Panc1 (cell line): ENCODE measurements at regions not wholly inside any gene's neighbourhood (a gene's known extent, or its start where the extent isn't known, plus 50 kb on each side); places are given as distances from the start of the nearest gene placed in this dataset.

Source experiments
- ATAC-seq: fragments of 200-7000 bp; cut with Tn5 transposase; 2 replicates; pipeline ENCODE4 v1.9.1; 2020; ENCODE audit warnings: mild to moderate bottlenecking, moderate library complexity
- BruUV-seq: library from RNA; stranded (reverse); fragments of 400-500 nt; replicated peaks from 2 replicates; lab custom pipeline; 2021; lab: Mats Ljungman, UMichigan
- CTCF ChIA-PET: fragments of 300-600 bp; sonication (Branson Sonifier 250); formaldehyde crosslinking; loops from one replicate; lab custom pipeline; 2022; ENCODE audit warnings: antibody characterized with exemption; lab: Charles Lee
- POLR2A ChIA-PET: fragments of 300-600 bp; sonication (Branson Sonifier 250); formaldehyde crosslinking; loops from one replicate; lab custom pipeline; 2022; ENCODE audit warnings: antibody characterized with exemption; lab: Charles Lee
- DNase-seq: peaks from one replicate; pipeline ENCODE4 v3.0.0-alpha.2; 2010; ENCODE audit warnings: low read depth, low spot score
- H3K27ac ChIP-seq: 2 replicates; pipeline ENCODE4 v1.5.1; 2011; ENCODE audit warnings: mild to moderate bottlenecking, low read length, inconsistent platforms
- H3K27me3 ChIP-seq: fragments of 200-500 bp; sonication (Bioruptor generic); 2 replicates; pipeline ENCODE4 v1.6.0; 2014; ENCODE audit warnings: low read length, inconsistent platforms; ENCODE audit not compliant: control insufficient read depth, insufficient read depth
- H3K36me3 ChIP-seq: fragments of 200-500 bp; sonication (Bioruptor generic); 2 replicates; pipeline ENCODE4 v1.5.1; 2014; ENCODE audit warnings: inconsistent platforms, mild to moderate bottlenecking, low read length, moderate library complexity; ENCODE audit not compliant: control insufficient read depth, insufficient read depth
- H3K4me1 ChIP-seq: 2 replicates; pipeline ENCODE4 v1.5.1; 2011; ENCODE audit warnings: inconsistent platforms, mild to moderate bottlenecking, low read length, moderate library complexity; ENCODE audit not compliant: control insufficient read depth, insufficient read depth
- H3K4me3 ChIP-seq, 2 experiments: 2 replicates each; pipeline ENCODE4 v1.5.1; 2011 to 2012; ENCODE audit warnings: low read depth in 2 of 2, low read length in 2 of 2, mild to moderate bottlenecking in 2 of 2, inconsistent platforms in 1 of 2, moderate library complexity in 1 of 2
- H3K9me3 ChIP-seq: fragments of 200-500 bp; sonication (Bioruptor generic); 2 replicates; pipeline ENCODE4 v1.5.1; 2014; ENCODE audit warnings: low read depth, mild to moderate bottlenecking, inconsistent platforms, low read length, moderate library complexity; ENCODE audit not compliant: control insufficient read depth, insufficient read depth
- POLR2AphosphoS5 ChIP-seq: IDR thresholded peaks from 2 replicates; pipeline ENCODE4 v1.6.1; 2012; ENCODE audit warnings: mild to moderate bottlenecking, low read depth, low read length, moderate library complexity
- SIN3A ChIP-seq: IDR thresholded peaks from 2 replicates; pipeline ENCODE4 v1.6.1; 2012; ENCODE audit warnings: low read depth, mild to moderate bottlenecking, low read length, moderate library complexity, borderline replicate concordance; ENCODE audit not compliant: insufficient read depth
- TCF7L2 ChIP-seq: IDR thresholded peaks from 2 replicates; pipeline ENCODE4 v1.6.1; 2011; ENCODE audit warnings: mild to moderate bottlenecking, low read depth, low read length, inconsistent platforms
- in situ Hi-C: cut with HindIII; loops from 2 replicates; pipeline ENCODE4 v1.10.0; 2016; ENCODE audit warnings: low sequenced_read_pairs, low pct_unique_long_range_greater_than_20kb
- intact Hi-C: fragments of 100-400 bp; cut with micrococcal nuclease; formaldehyde crosslinking; loops from one replicate; pipeline ENCODE4 v1.10.0; 2022; ENCODE audit not compliant: unreplicated experiment
- TF ChIP-seq, protein P1 (sequence below), 2 experiments: IDR thresholded peaks; 2 replicates each; pipeline ENCODE4 v1.6.1; 2011 to 2012; ENCODE audit warnings: low read depth in 2 of 2, control low read depth in 1 of 2, low read length in 1 of 2, mild to moderate bottlenecking in 1 of 2, moderate library complexity in 1 of 2; ENCODE audit not compliant: insufficient read depth in 1 of 2
- TF ChIP-seq, protein P2 (sequence below): fragments of 450-650 bp; IDR thresholded peaks from 2 replicates; pipeline ENCODE4 v1.5.1; 2017; ENCODE audit warnings: mild to moderate bottlenecking

DNA sequence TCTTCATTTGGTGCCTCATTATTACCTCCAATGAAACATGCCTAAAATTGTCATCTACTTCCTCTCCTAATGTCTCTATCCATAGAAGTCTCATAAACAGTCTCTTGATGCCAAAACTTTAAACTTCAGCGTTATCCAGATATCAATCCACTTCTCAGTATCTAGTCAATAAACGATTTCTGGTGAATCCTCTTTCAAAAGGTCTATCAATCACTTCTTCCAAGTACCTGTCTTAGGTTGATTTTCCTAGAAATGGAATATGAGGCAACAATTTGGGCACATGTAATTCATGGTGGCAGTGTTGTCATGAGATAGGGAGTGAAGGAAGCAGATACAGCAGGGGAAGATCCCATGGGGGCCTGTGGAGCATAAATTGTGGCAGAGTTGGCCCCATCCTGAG, 348.5 kb upstream of the POU1F1 start:
- Histone ChIP-seq H3K9me3 (no peaks in the 10 kb centered on the region), H3K4me1 (no peaks in the 10 kb centered on the region), H3K36me3 (no peaks in the 10 kb centered on the region), H3K4me3 (no peak overlapping the region), H3K27ac (no peak overlapping the region), H3K27me3 (no peaks in the 10 kb centered on the region)
- ATAC-seq: no peak
- no TSS peak for BruUV-seq
- ChIA-PET CTCF (no interaction called here), POLR2A (no interaction called here)
- intact Hi-C loops: no loop called here
- TF ChIP-seq TCF7L2 (no peak), SIN3A (no peak), POLR2AphosphoS5 (no peak)
- TF ChIP-seq, protein P1, sequence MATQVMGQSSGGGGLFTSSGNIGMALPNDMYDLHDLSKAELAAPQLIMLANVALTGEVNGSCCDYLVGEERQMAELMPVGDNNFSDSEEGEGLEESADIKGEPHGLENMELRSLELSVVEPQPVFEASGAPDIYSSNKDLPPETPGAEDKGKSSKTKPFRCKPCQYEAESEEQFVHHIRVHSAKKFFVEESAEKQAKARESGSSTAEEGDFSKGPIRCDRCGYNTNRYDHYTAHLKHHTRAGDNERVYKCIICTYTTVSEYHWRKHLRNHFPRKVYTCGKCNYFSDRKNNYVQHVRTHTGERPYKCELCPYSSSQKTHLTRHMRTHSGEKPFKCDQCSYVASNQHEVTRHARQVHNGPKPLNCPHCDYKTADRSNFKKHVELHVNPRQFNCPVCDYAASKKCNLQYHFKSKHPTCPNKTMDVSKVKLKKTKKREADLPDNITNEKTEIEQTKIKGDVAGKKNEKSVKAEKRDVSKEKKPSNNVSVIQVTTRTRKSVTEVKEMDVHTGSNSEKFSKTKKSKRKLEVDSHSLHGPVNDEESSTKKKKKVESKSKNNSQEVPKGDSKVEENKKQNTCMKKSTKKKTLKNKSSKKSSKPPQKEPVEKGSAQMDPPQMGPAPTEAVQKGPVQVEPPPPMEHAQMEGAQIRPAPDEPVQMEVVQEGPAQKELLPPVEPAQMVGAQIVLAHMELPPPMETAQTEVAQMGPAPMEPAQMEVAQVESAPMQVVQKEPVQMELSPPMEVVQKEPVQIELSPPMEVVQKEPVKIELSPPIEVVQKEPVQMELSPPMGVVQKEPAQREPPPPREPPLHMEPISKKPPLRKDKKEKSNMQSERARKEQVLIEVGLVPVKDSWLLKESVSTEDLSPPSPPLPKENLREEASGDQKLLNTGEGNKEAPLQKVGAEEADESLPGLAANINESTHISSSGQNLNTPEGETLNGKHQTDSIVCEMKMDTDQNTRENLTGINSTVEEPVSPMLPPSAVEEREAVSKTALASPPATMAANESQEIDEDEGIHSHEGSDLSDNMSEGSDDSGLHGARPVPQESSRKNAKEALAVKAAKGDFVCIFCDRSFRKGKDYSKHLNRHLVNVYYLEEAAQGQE (IDR thresholded peaks at IDR 0.05; ENCODE audit: insufficient read depth in 1 of 2, low read depth in 2 of 2, low read length in 1 of 2): no peak
- TF ChIP-seq, protein P2, sequence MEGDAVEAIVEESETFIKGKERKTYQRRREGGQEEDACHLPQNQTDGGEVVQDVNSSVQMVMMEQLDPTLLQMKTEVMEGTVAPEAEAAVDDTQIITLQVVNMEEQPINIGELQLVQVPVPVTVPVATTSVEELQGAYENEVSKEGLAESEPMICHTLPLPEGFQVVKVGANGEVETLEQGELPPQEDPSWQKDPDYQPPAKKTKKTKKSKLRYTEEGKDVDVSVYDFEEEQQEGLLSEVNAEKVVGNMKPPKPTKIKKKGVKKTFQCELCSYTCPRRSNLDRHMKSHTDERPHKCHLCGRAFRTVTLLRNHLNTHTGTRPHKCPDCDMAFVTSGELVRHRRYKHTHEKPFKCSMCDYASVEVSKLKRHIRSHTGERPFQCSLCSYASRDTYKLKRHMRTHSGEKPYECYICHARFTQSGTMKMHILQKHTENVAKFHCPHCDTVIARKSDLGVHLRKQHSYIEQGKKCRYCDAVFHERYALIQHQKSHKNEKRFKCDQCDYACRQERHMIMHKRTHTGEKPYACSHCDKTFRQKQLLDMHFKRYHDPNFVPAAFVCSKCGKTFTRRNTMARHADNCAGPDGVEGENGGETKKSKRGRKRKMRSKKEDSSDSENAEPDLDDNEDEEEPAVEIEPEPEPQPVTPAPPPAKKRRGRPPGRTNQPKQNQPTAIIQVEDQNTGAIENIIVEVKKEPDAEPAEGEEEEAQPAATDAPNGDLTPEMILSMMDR: no peak
- no peak for DNase-seq
- in situ Hi-C loops: no loop called here

DNA sequence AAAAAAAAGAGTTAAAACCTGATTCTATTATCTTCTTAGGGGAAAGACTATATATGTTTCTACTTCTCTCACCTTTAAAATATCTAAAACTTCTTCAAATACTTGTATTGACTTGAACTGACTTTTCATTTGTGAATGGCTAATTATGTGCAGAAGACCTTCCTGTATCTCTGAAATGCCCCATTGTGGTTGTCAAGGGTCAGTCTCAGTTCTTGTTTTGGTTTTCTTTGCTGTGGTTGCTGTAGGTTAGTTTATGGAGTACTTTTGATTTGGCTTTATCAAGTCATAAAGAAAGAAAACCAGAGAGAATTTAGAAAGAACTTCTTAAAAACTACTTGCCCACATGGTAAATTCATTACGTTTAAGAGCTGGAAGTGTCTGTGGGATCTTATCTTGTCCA, 345.3 kb upstream of the POU1F1 start:
- TF ChIP-seq, protein P1 (IDR thresholded peaks at IDR 0.05; ENCODE audit: insufficient read depth in 1 of 2, low read depth in 2 of 2, low read length in 1 of 2): no peak
- no peak for TF ChIP-seq POLR2AphosphoS5
- no peak for TF ChIP-seq SIN3A
- TF ChIP-seq TCF7L2: no peak
- TF ChIP-seq, protein P2: no peak
- in situ Hi-C loops (no loop called here), intact Hi-C loops (no loop called here)
- Histone ChIP-seq H3K9me3 (no peaks in the 10 kb centered on the region), H3K4me3 (no peak overlapping the region), H3K27ac (no peak overlapping the region), H3K27me3 (no peaks in the 10 kb centered on the region), H3K36me3 (no peaks in the 10 kb centered on the region), H3K4me1 (no peaks in the 10 kb centered on the region)
- BruUV-seq: no TSS peak
- ChIA-PET POLR2A (no interaction called here), CTCF (no interaction called here)
- ATAC-seq (no peak), DNase-seq (no peak)
